Neural progenitor cell (in vitro differentiated cells): ENCODE measurements at regions not wholly inside any gene's neighbourhood (a gene's known extent, or its start where the extent isn't known, plus 50 kb on each side); places are given as distances from the start of the nearest gene placed in this dataset.

ENCODE experiments used
- DNase-seq: peaks from one replicate; pipeline ENCODE4 v3.0.0-alpha.2; 2016; ENCODE audit warnings: low spot score
- H2AFZ ChIP-seq: fragments of 200-600 bp; sonication (generic); replicated peaks from 2 replicates; pipeline ENCODE4 v1.6.1; 2016; ENCODE audit warnings: antibody characterized with exemption
- H3F3A ChIP-seq: fragments of 200-600 bp; sonication (generic); 2 replicates; pipeline ENCODE4 v1.6.1; 2016; ENCODE audit warnings: antibody characterized with exemption, low read depth
- H3K27ac ChIP-seq: fragments of 200-600 bp; sonication (generic); 2 replicates; pipeline ENCODE4 v1.5.1; 2016; ENCODE audit warnings: mild to moderate bottlenecking
- H3K27me3 ChIP-seq: fragments of 200-600 bp; sonication (generic); 2 replicates; pipeline ENCODE4 v1.6.1; 2016; ENCODE audit warnings: mild to moderate bottlenecking, moderate library complexity
- H3K36me3 ChIP-seq: fragments of 200-600 bp; sonication (generic); 2 replicates; pipeline ENCODE4 v1.5.1; 2016
- H3K4me1 ChIP-seq: fragments of 200-600 bp; sonication (generic); 2 replicates; pipeline ENCODE4 v1.6.1; 2016; ENCODE audit warnings: mixed run types
- H3K4me2 ChIP-seq: fragments of 200-600 bp; sonication (generic); 2 replicates; pipeline ENCODE4 v1.6.1; 2016
- H3K4me3 ChIP-seq: fragments of 200-600 bp; sonication (generic); 2 replicates; pipeline ENCODE4 v1.5.1; 2016
- H3K79me2 ChIP-seq: fragments of 200-600 bp; sonication (generic); 2 replicates; pipeline ENCODE4 v1.6.1; 2016; ENCODE audit warnings: low read depth
- H3K9ac ChIP-seq: fragments of 200-600 bp; sonication (generic); 2 replicates; pipeline ENCODE4 v1.6.1; 2016
- H3K9me3 ChIP-seq: fragments of 200-600 bp; sonication (generic); 2 replicates; pipeline ENCODE4 v1.5.1; 2016; ENCODE audit warnings: low read depth
- H4K20me1 ChIP-seq: fragments of 200-600 bp; sonication (generic); 2 replicates; pipeline ENCODE4 v1.6.1; 2016; ENCODE audit warnings: low read depth
- H3K27ac Mint-ChIP-seq: 3 replicates; pipeline ENCODE4 v1.8.0; 2021; ENCODE audit warnings: mixed read lengths
- H3K27me3 Mint-ChIP-seq: 2 replicates; pipeline ENCODE4 v1.8.0; 2022; ENCODE audit warnings: low read depth, mild to moderate bottlenecking, inconsistent platforms, moderate library complexity, mixed read lengths; ENCODE audit not compliant: insufficient read depth
- H3K36me3 Mint-ChIP-seq: 3 replicates; pipeline ENCODE4 v1.8.0; 2021; ENCODE audit warnings: mixed read lengths
- H3K4me1 Mint-ChIP-seq: 3 replicates; pipeline ENCODE4 v1.8.0; 2021; ENCODE audit warnings: mixed read lengths
- H3K4me3 Mint-ChIP-seq: 3 replicates; pipeline ENCODE4 v1.8.0; 2021; ENCODE audit warnings: mild to moderate bottlenecking, moderate library complexity, mixed read lengths
- H3K9me3 Mint-ChIP-seq: 3 replicates; pipeline ENCODE4 v1.8.0; 2020; ENCODE audit warnings: mixed read lengths
- CTCF ChIP-seq: fragments of 200-600 bp; sonication (generic); IDR thresholded peaks from 2 replicates; pipeline ENCODE4 v1.5.1; 2017; ENCODE audit warnings: antibody characterized with exemption, mild to moderate bottlenecking
- EZH2 ChIP-seq: fragments of 200-600 bp; sonication (generic); IDR thresholded peaks from 2 replicates; pipeline ENCODE4 v1.6.1; 2017; ENCODE audit warnings: antibody characterized with exemption, mild to moderate bottlenecking, moderate library complexity
- EZH2phosphoT487 ChIP-seq: fragments of 200-600 bp; sonication (generic); IDR thresholded peaks from 2 replicates; pipeline ENCODE4 v1.6.1; 2017; ENCODE audit warnings: antibody characterized with exemption

- peaks cover 2% of the 10 kb centered on the region for H3K27me3 Mint-ChIP-seq
- TF ChIP-seq CTCF = no peak
- TF ChIP-seq EZH2 = no peak
- no peak for TF ChIP-seq EZH2phosphoT487
These were observed 1014.8 kb downstream of the C4orf33 start for GRCh38 chr4:130110770-130111169.

GRCh38 chr4:130124066-130124465 lies 1028.1 kb downstream of the C4orf33 start:
- no peaks in the 10 kb centered on the region for H3K36me3 Mint-ChIP-seq
- H3K9me3 ChIP-seq = no peaks in the 10 kb centered on the region
- H3K4me1 ChIP-seq = peaks cover 25% of the 10 kb centered on the region
- H4K20me1 ChIP-seq = no peaks in the 10 kb centered on the region
- peak; percentile 26 for DNase-seq
- no peak overlapping the region for H3K4me3 Mint-ChIP-seq
- no peaks in the 10 kb centered on the region for H3K27me3 ChIP-seq
- H3K79me2 ChIP-seq = no peaks in the 10 kb centered on the region
- H3K9ac ChIP-seq = no peak overlapping the region
- peaks cover 20% of the 10 kb centered on the region for H3K4me1 Mint-ChIP-seq
- no peaks in the 10 kb centered on the region for H3K27me3 Mint-ChIP-seq
- no peak for TF ChIP-seq EZH2
- no peak for TF ChIP-seq CTCF
- TF ChIP-seq EZH2phosphoT487 = no peak
- peaks cover 2% of the 10 kb centered on the region for H3K9me3 Mint-ChIP-seq
- H3K27ac ChIP-seq = no peak overlapping the region
- H3K4me3 ChIP-seq = no peak overlapping the region
- H3K27ac Mint-ChIP-seq = peak overlapping the region; percentile 62
- H3K4me2 ChIP-seq = peak overlapping the region; percentile 36
- no peaks in the 10 kb centered on the region for H3K36me3 ChIP-seq
- H3F3A ChIP-seq = no peaks in the 10 kb centered on the region
- peak overlapping the region; percentile 73 for H2AFZ ChIP-seq

More at GRCh38 chr4:130110770-130111169, 1014.8 kb downstream of the C4orf33 start:
- peak overlapping the region; percentile 89 for H3K27ac Mint-ChIP-seq
- Histone ChIP-seq H2AFZ (peak overlapping the region; percentile 4), H3K4me3 (no peak overlapping the region), H4K20me1 (no peaks in the 10 kb centered on the region), H3F3A (no peaks in the 10 kb centered on the region), H3K36me3 (no peaks in the 10 kb centered on the region), H3K79me2 (no peaks in the 10 kb centered on the region), H3K4me1 (peaks cover 11% of the 10 kb centered on the region), H3K9ac (no peak overlapping the region), H3K9me3 (no peaks in the 10 kb centered on the region), H3K27me3 (no peaks in the 10 kb centered on the region), H3K4me2 (no peak overlapping the region), H3K27ac (no peak overlapping the region)
- H3K4me1 Mint-ChIP-seq = peaks cover 27% of the 10 kb centered on the region
- H3K9me3 Mint-ChIP-seq = peaks cover 17% of the 10 kb centered on the region
- no peak overlapping the region for H3K4me3 Mint-ChIP-seq
- peak; percentile 22 for DNase-seq
- H3K36me3 Mint-ChIP-seq = peaks cover 2% of the 10 kb centered on the region

GRCh38 chr4:130125467-130125866 lies 1029.5 kb downstream of the C4orf33 start:
- H3K4me3 ChIP-seq = no peak overlapping the region
- H3K36me3 ChIP-seq = no peaks in the 10 kb centered on the region
- peaks cover 2% of the 10 kb centered on the region for H3K9me3 Mint-ChIP-seq
- H3K27ac Mint-ChIP-seq = peak overlapping the region; percentile 57
- H3K4me2 ChIP-seq = no peak overlapping the region
- no peaks in the 10 kb centered on the region for H4K20me1 ChIP-seq
- peaks cover 20% of the 10 kb centered on the region for H3K4me1 Mint-ChIP-seq
- H3K36me3 Mint-ChIP-seq = no peaks in the 10 kb centered on the region
- no peaks in the 10 kb centered on the region for H3K79me2 ChIP-seq
- no peak overlapping the region for H3K9ac ChIP-seq
- no peak overlapping the region for H2AFZ ChIP-seq
- H3F3A ChIP-seq = no peaks in the 10 kb centered on the region
- H3K4me1 ChIP-seq = peaks cover 25% of the 10 kb centered on the region
- H3K27me3 Mint-ChIP-seq = no peaks in the 10 kb centered on the region
- H3K9me3 ChIP-seq = no peaks in the 10 kb centered on the region
- TF ChIP-seq EZH2 (no peak), CTCF (no peak), EZH2phosphoT487 (no peak)
- no peaks in the 10 kb centered on the region for H3K27me3 ChIP-seq
- no peak overlapping the region for H3K27ac ChIP-seq
- DNase-seq = no peak
- no peak overlapping the region for H3K4me3 Mint-ChIP-seq
